GM12878 (cell line): ENCODE measurements at regions not wholly inside any gene's neighbourhood (a gene's known extent, or its start where the extent isn't known, plus 50 kb on each side); places are given as distances from the start of the nearest gene placed in this dataset.
A peak's percentile ranks its signal among the peaks of the same experiment; 100 is the strongest.

Experiments
- ATAC-seq: fragments of 200-7000 bp; cut with Tn5 transposase; 3 replicates; pipeline ENCODE4 v1.9.1; 2020; ENCODE audit warnings: mild to moderate bottlenecking, moderate library complexity
- BruUV-seq: library from RNA; stranded (reverse); fragments of 400-500 nt; replicated peaks from 2 replicates; lab custom pipeline; 2021; lab: Mats Ljungman, UMichigan
- CTCF ChIA-PET: fragments of 300-600 bp; sonication (Branson Sonifier 250); formaldehyde crosslinking; extraction: SDS; loops from one replicate; lab custom pipeline; 2021; ENCODE audit warnings: inconsistent platforms; lab: Yijun Ruan, JAX
- POLR2A ChIA-PET: fragments of 350-600 bp; formaldehyde crosslinking; extraction: SDS; loops from one replicate; lab custom pipeline; 2021; ENCODE audit warnings: inconsistent platforms; lab: Charles Lee
- RAD21 ChIA-PET: fragments of 300-600 bp; sonication (Branson Sonifier 250); formaldehyde crosslinking; loops from one replicate; lab custom pipeline; 2023; ENCODE audit warnings: antibody characterized with exemption; ENCODE audit not compliant: unreplicated experiment; lab: Charles Lee
- SMC1A ChIA-PET: fragments of 300-600 bp; sonication (Branson Sonifier 250); formaldehyde crosslinking; loops from one replicate; lab custom pipeline; 2023; ENCODE audit not compliant: unreplicated experiment, uncharacterized antibody; lab: Charles Lee
- DNase-seq: peaks from one replicate; pipeline ENCODE4 v3.0.0-alpha.2; 2011; ENCODE audit warnings: low read depth, low spot score
- FAIRE-seq: peaks from 3 replicates; lab custom pipeline; 2011; peaks lifted over from hg19 to GRCh38; lab: Jason Lieb, UNC
- H2AFZ ChIP-seq: 2 replicates; pipeline ENCODE4 v1.6.0; 2011; ENCODE audit warnings: low read depth, low read length, control low read depth; ENCODE audit not compliant: control insufficient read depth
- H3K27ac ChIP-seq: 2 replicates; pipeline ENCODE4 v1.5.1; 2011; ENCODE audit warnings: control low read depth; ENCODE audit not compliant: control insufficient read depth, insufficient read depth
- H3K27me3 ChIP-seq, 2 experiments: replicated peaks in 1 of 2; 2 replicates each; pipeline versions ENCODE4 v1.6.0 to v1.6.1; 2011; ENCODE audit warnings: low read length in 1 of 2; ENCODE audit not compliant: control insufficient read depth in 2 of 2, insufficient read depth in 2 of 2
- H3K36me3 ChIP-seq, 2 experiments: 2 replicates each; pipeline ENCODE4 v1.5.1; 2011; ENCODE audit warnings: low read length in 1 of 2; ENCODE audit not compliant: control insufficient read depth in 2 of 2, insufficient read depth in 2 of 2
- H3K4me1 ChIP-seq: 2 replicates; pipeline ENCODE4 v1.6.1; 2011; ENCODE audit warnings: mild to moderate bottlenecking, low read length, moderate library complexity, mixed read lengths; ENCODE audit not compliant: control insufficient read depth, insufficient read depth
- H3K4me2 ChIP-seq: 2 replicates; pipeline ENCODE4 v1.6.0; 2011; ENCODE audit warnings: control low read depth; ENCODE audit not compliant: control insufficient read depth, insufficient read depth
- H3K4me3 ChIP-seq: fragments of 200-600 bp; sonication (generic); 2 replicates; pipeline ENCODE4 v1.5.1; 2016
- H3K79me2 ChIP-seq: 2 replicates; pipeline ENCODE4 v1.6.0; 2011; ENCODE audit warnings: low read length; ENCODE audit not compliant: control insufficient read depth, insufficient read depth
- H3K9ac ChIP-seq: 2 replicates; pipeline ENCODE4 v1.8.0; 2011; ENCODE audit warnings: low read length, control low read depth, mixed read lengths; ENCODE audit not compliant: control insufficient read depth, insufficient read depth
- H3K9me3 ChIP-seq: replicated peaks from 3 replicates; pipeline ENCODE4 v1.5.1; 2011; ENCODE audit warnings: mild to moderate bottlenecking, low read length; ENCODE audit not compliant: control insufficient read depth, insufficient read depth
- H4K20me1 ChIP-seq: 2 replicates; pipeline ENCODE4 v1.6.0; 2011; ENCODE audit not compliant: control insufficient read depth, insufficient read depth
- BCL11A ChIP-seq: IDR thresholded peaks from 2 replicates; pipeline ENCODE4 v1.6.1; 2011; ENCODE audit warnings: low read depth, low read length
- CEBPB ChIP-seq, 2 experiments: fragments of 150-350 bp in 1 of 2; IDR thresholded peaks; 2 replicates each; pipeline ENCODE4 v1.6.1; 2012 to 2014; ENCODE audit warnings: low read depth in 2 of 2, low read length in 2 of 2, borderline replicate concordance in 1 of 2, inconsistent platforms in 1 of 2
- FOXM1 ChIP-seq: IDR thresholded peaks from 2 replicates; pipeline ENCODE4 v1.6.1; 2012; ENCODE audit warnings: low read depth, mild to moderate bottlenecking, inconsistent platforms, low read length, moderate library complexity
- IKZF2 ChIP-seq, 2 experiments: fragments of 450-650 bp; IDR thresholded peaks; 2 replicates each; pipeline ENCODE4 v1.6.1; 2017; ENCODE audit warnings: mild to moderate bottlenecking in 2 of 2, moderate library complexity in 2 of 2
- NBN ChIP-seq: fragments of 450-650 bp; IDR thresholded peaks from 2 replicates; pipeline ENCODE4 v1.6.1; 2016
- POLR2AphosphoS5 ChIP-seq: IDR thresholded peaks from 2 replicates; pipeline ENCODE4 v1.6.1; 2011; ENCODE audit warnings: mild to moderate bottlenecking, low read length, inconsistent platforms
- RELA ChIP-seq: fragments of 450-650 bp; IDR thresholded peaks from 2 replicates; pipeline ENCODE4 v1.8.0; 2014; ENCODE audit warnings: borderline replicate concordance; ENCODE audit not compliant: partially characterized antibody
- SIN3A ChIP-seq: IDR thresholded peaks from 2 replicates; pipeline ENCODE4 v1.6.1; 2012; ENCODE audit warnings: low read depth, low read length, improper control_type of control experiment
- SMAD5 ChIP-seq: IDR thresholded peaks from 2 replicates; pipeline ENCODE4 v1.6.1; 2016; ENCODE audit warnings: antibody characterized with exemption, low read depth
- SRF ChIP-seq, 2 experiments: IDR thresholded peaks; 2 replicates each; pipeline ENCODE4 v1.6.1; 2011; ENCODE audit warnings: low read depth in 2 of 2, low read length in 2 of 2, mild to moderate bottlenecking in 1 of 2, moderate library complexity in 1 of 2
- ZBTB11 ChIP-seq: fragments of 450-650 bp; formaldehyde crosslinking; IDR thresholded peaks from 2 replicates; pipeline ENCODE4 v1.5.0; 2022; ENCODE audit warnings: mild to moderate bottlenecking, missing genetic modification characterization
- ZNF217 ChIP-seq: fragments of 450-650 bp; IDR thresholded peaks from 2 replicates; pipeline ENCODE4 v1.6.1; 2017; ENCODE audit warnings: antibody characterized with exemption, mild to moderate bottlenecking
- WGBS: methylation state at CpG from one replicate; pipeline ENCODE4 v1.1.6; 2016; ENCODE audit warnings: low lambda C conversion rate; ENCODE audit not compliant: insufficient replicate concordance, insufficient coverage; ENCODE audit errors: missing lambda C conversion rate; 5-methylcytosine and 5-hydroxymethylcytosine counted together
- in situ Hi-C: fragments of 300-500 bp; cut with MboI; formaldehyde crosslinking; loops from 9 replicates; pipeline ENCODE4 v1.14.3; 2018; ENCODE audit warnings: mixed read lengths
- intact Hi-C: fragments of 100-400 bp; cut with micrococcal nuclease; formaldehyde crosslinking; loops from one replicate; pipeline ENCODE4 v1.14.2; 2022; ENCODE audit not compliant: unreplicated experiment
- TF ChIP-seq, protein P1 (sequence below), 3 experiments: IDR thresholded peaks in 2 of 3; conservative IDR thresholded peaks in 1 of 3; 2 replicates each; pipeline ENCODE4 v1.5.1; 2011; ENCODE audit warnings: low read depth in 3 of 3, low read length in 3 of 3, mild to moderate bottlenecking in 3 of 3, control low read depth in 2 of 3, moderate library complexity in 2 of 3, inconsistent platforms in 1 of 3, mixed read lengths in 1 of 3; ENCODE audit not compliant: control insufficient read depth in 2 of 3, insufficient read depth in 1 of 3; ENCODE audit errors: extremely low read depth in 1 of 3

DNA sequence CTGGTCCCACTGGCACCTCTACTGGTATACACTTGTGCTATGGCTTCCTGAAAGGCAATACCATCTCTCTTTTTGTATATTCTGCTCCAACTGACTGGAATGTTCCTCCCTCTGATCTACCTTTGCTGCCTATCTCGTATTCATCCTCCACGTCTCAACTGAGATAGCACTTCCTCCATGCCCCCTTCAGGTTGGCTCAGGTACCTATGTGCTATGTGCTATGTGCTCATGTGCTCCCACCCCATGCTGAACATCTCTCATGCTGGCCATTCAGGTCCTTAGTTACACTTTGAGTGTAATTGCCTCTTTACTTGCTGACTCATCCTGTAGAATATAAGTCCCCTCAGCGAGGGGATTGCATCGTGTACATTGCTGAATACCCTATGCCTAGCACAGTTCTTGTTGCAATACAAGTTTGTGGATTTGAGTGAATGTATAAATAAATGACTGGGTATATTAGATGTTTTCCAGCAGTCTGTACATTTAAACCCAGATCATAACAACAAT lies 156.9 kb downstream of the SOX2 start:
- no peaks in the 10 kb centered on the region for H3K36me3 ChIP-seq
- H2AFZ ChIP-seq = no peak overlapping the region
- H3K9me3 ChIP-seq = no peaks in the 10 kb centered on the region
- no peak overlapping the region for H3K4me2 ChIP-seq
- H3K27ac ChIP-seq = no peak overlapping the region
- POLR2A ChIA-PET = no interaction called here
- CTCF ChIA-PET = interaction anchor here (0.6 kb wide), 1 partner anchor 193 kb away, joined by 3 read pairs; no protein-coding TSS in a partner anchor
- no peak for FAIRE-seq
- no peaks in the 10 kb centered on the region for H3K27me3 ChIP-seq
- DNase-seq = no peak
- intact Hi-C loops = no loop called here
- no peak overlapping the region for H3K9ac ChIP-seq
- 4% methylated on average over 4 of the region's 4 CpGs for WGBS
- 0 out of 3 replicates have a peak, but pooled peaks have one; percentile 40 for ATAC-seq
- no TSS peak for BruUV-seq
- RAD21 ChIA-PET = no interaction called here
- in situ Hi-C loops = no loop called here
- H3K4me3 ChIP-seq = no peak overlapping the region
- TF ChIP-seq SMAD5 (no peak), POLR2AphosphoS5 (no peak), BCL11A (no peak)
- TF ChIP-seq, protein P1, sequence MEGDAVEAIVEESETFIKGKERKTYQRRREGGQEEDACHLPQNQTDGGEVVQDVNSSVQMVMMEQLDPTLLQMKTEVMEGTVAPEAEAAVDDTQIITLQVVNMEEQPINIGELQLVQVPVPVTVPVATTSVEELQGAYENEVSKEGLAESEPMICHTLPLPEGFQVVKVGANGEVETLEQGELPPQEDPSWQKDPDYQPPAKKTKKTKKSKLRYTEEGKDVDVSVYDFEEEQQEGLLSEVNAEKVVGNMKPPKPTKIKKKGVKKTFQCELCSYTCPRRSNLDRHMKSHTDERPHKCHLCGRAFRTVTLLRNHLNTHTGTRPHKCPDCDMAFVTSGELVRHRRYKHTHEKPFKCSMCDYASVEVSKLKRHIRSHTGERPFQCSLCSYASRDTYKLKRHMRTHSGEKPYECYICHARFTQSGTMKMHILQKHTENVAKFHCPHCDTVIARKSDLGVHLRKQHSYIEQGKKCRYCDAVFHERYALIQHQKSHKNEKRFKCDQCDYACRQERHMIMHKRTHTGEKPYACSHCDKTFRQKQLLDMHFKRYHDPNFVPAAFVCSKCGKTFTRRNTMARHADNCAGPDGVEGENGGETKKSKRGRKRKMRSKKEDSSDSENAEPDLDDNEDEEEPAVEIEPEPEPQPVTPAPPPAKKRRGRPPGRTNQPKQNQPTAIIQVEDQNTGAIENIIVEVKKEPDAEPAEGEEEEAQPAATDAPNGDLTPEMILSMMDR (IDR thresholded peaks at IDR 0.05 in 2 of 3, conservative IDR thresholded peaks at IDR 0.05 in 1 of 3; ENCODE audit: control insufficient read depth in 2 of 3, extremely low read depth in 1 of 3, insufficient read depth in 1 of 3, low read depth in 3 of 3, low read length in 3 of 3) = peak in 1 of 3 experiments; percentile 5; a peak in 1 of 6 replicates
- no peaks in the 10 kb centered on the region for H3K79me2 ChIP-seq
- SMC1A ChIA-PET = interaction anchor here (0.7 kb wide), 1 partner anchor 32 kb away, joined by 3 read pairs; no protein-coding TSS in a partner anchor
- no peaks in the 10 kb centered on the region for H3K4me1 ChIP-seq
- no peaks in the 10 kb centered on the region for H4K20me1 ChIP-seq

DNA sequence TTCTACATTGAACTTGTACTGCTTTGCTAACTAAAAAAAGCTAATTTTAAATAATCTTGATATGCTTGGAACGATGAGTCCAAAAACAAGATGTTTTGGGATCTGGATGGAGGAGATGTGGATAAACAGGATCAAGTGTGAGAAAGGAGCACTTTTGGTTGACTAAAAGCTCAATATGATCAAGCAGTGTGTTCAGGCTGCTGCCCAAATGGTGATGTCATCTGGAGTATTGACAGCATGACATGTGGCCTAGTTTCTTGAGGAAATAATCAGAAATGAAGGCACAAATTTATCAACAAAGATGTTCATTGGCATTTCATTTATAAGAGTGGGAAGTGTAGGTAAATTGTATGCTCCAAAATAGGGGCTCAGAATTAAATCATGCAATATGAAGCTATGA lies 161.2 kb downstream of the SOX2 start:
- intact Hi-C loops (no loop called here), in situ Hi-C loops (no loop called here)
- Histone ChIP-seq H3K4me3 (no peak overlapping the region), H4K20me1 (no peaks in the 10 kb centered on the region), H3K27me3 (no peaks in the 10 kb centered on the region), H3K9ac (no peak overlapping the region), H3K79me2 (no peaks in the 10 kb centered on the region), H2AFZ (no peak overlapping the region), H3K4me1 (no peaks in the 10 kb centered on the region), H3K4me2 (no peak overlapping the region), H3K36me3 (no peaks in the 10 kb centered on the region), H3K9me3 (no peaks in the 10 kb centered on the region), H3K27ac (no peak overlapping the region)
- no TSS peak for BruUV-seq
- CTCF ChIA-PET = interaction anchor here (0.6 kb wide), 1 partner anchor 607 kb away, joined by 7 read pairs; no protein-coding TSS in a partner anchor
- no peak for DNase-seq
- ATAC-seq = no peak
- SMC1A ChIA-PET = interaction anchor here (0.6 kb wide), 2 partner anchors 83 to 949 kb away, joined by 3 to 4 read pairs; no protein-coding TSS in a partner anchor
- RAD21 ChIA-PET = no interaction called here
- no peak for FAIRE-seq
- WGBS = 48% methylated on average over 1 of the region's 1 CpG
- POLR2A ChIA-PET = no interaction called here
- TF ChIP-seq RELA = no peak
- TF ChIP-seq SIN3A = no peak
- no peak for TF ChIP-seq FOXM1
- no peak for TF ChIP-seq NBN
- TF ChIP-seq SRF (IDR thresholded peaks at IDR 0.05; ENCODE audit: low read depth in 2 of 2, low read length in 2 of 2) = no peak
- TF ChIP-seq ZBTB11 = no peak
- TF ChIP-seq IKZF2 (IDR thresholded peaks at IDR 0.05) = no peak
- no peak for TF ChIP-seq SMAD5
- TF ChIP-seq ZNF217 = no peak
- TF ChIP-seq CEBPB (IDR thresholded peaks at IDR 0.05; ENCODE audit: borderline replicate concordance in 1 of 2, low read depth in 2 of 2, low read length in 2 of 2) = no peak
